MCF 10A (cell line): ENCODE measurements at regions not wholly inside any gene's neighbourhood (a gene's known extent, or its start where the extent isn't known, plus 50 kb on each side); places are given as distances from the start of the nearest gene placed in this dataset.

Experiments
- BruUV-seq: library from RNA; stranded (reverse); fragments of 400-500 nt; replicated peaks from 2 replicates; lab custom pipeline; 2021; lab: Mats Ljungman, UMichigan
- CTCF ChIA-PET: fragments of 300-600 bp; sonication (Branson Sonifier 250); formaldehyde crosslinking; extraction: SDS; loops from one replicate; lab custom pipeline; 2021; ENCODE audit warnings: antibody characterized with exemption, inconsistent platforms; lab: Yijun Ruan, JAX
- POLR2A ChIA-PET: fragments of 300-600, 350-650 bp; sonication (Branson Sonifier 250); formaldehyde crosslinking; extraction: SDS; loops from one replicate; lab custom pipeline; 2020; ENCODE audit warnings: antibody characterized with exemption, inconsistent platforms; lab: Yijun Ruan, JAX
- DNase-seq: peaks from one replicate; pipeline ENCODE4 v3.0.0-alpha.2; 2018; ENCODE audit not compliant: unreplicated experiment
- H3K27ac Mint-ChIP-seq: one replicate; pipeline ENCODE4 v1.8.0; 2022; ENCODE audit warnings: mild to moderate bottlenecking, low read depth, mixed read lengths; ENCODE audit not compliant: unreplicated experiment
- H3K27me3 Mint-ChIP-seq: one replicate; pipeline ENCODE4 v1.8.0; 2022; ENCODE audit warnings: mixed read lengths; ENCODE audit not compliant: insufficient read depth, unreplicated experiment
- H3K36me3 Mint-ChIP-seq: one replicate; pipeline ENCODE4 v1.8.0; 2022; ENCODE audit warnings: mild to moderate bottlenecking, moderate library complexity, mixed read lengths; ENCODE audit not compliant: insufficient read depth, unreplicated experiment
- H3K4me1 Mint-ChIP-seq: one replicate; pipeline ENCODE4 v1.8.0; 2022; ENCODE audit warnings: mixed read lengths; ENCODE audit not compliant: insufficient read depth, unreplicated experiment
- H3K4me3 Mint-ChIP-seq: one replicate; pipeline ENCODE4 v1.8.0; 2022; ENCODE audit warnings: mild to moderate bottlenecking, moderate library complexity, mixed read lengths; ENCODE audit not compliant: unreplicated experiment
- H3K9me3 Mint-ChIP-seq: one replicate; pipeline ENCODE4 v1.8.0; 2022; ENCODE audit warnings: mixed read lengths; ENCODE audit not compliant: unreplicated experiment
- CTCF ChIP-seq: fragments of 200-600 bp; IDR thresholded peaks from one replicate; pipeline ENCODE4 v1.8.0; 2022; ENCODE audit warnings: antibody characterized with exemption, mild to moderate bottlenecking; ENCODE audit not compliant: unreplicated experiment
- intact Hi-C: fragments of 100-400 bp; cut with micrococcal nuclease; formaldehyde crosslinking; loops from 2 replicates; pipeline ENCODE4 v1.14.1; 2022

- POLR2A ChIA-PET = no interaction called here
- CTCF ChIA-PET = interaction anchor here (0.8 kb wide), 1 partner anchor 17 kb away, joined by 3 read pairs; no protein-coding TSS in a partner anchor
- no peaks in the 10 kb centered on the region for H3K36me3 Mint-ChIP-seq
- H3K27ac Mint-ChIP-seq = no peak overlapping the region
- H3K9me3 Mint-ChIP-seq = peaks cover 7% of the 10 kb centered on the region
- no peak overlapping the region for H3K4me3 Mint-ChIP-seq
- TF ChIP-seq CTCF = no peak
- DNase-seq = no peak
- BruUV-seq = no TSS peak
- peaks cover 14% of the 10 kb centered on the region for H3K4me1 Mint-ChIP-seq
- intact Hi-C loops = no loop called here
- no peaks in the 10 kb centered on the region for H3K27me3 Mint-ChIP-seq
Measured at GRCh38 chr2:149645391-149645790, 57.8 kb upstream of the MMADHC start.
